HCT116 (cell line): ENCODE measurements at regions not wholly inside any gene's neighbourhood (a gene's known extent, or its start where the extent isn't known, plus 50 kb on each side); places are given as distances from the start of the nearest gene placed in this dataset.

Experiments
- ATAC-seq: fragments of 200-7000 bp; cut with Tn5 transposase; 2 replicates; pipeline ENCODE4 v1.9.1; 2020; ENCODE audit warnings: mild to moderate bottlenecking, moderate library complexity
- BruUV-seq: library from RNA; stranded (reverse); fragments of 400-500 nt; replicated peaks from 2 replicates; lab custom pipeline; 2021; lab: Mats Ljungman, UMichigan
- CTCF ChIA-PET: fragments of 300-600 bp; sonication (Branson Sonifier 250); formaldehyde crosslinking; loops from one replicate; lab custom pipeline; 2021; ENCODE audit warnings: antibody characterized with exemption; lab: Charles Lee
- POLR2A ChIA-PET: fragments of 300-600, 350-600 bp; sonication (Branson Sonifier 250); formaldehyde crosslinking; loops from one replicate; lab custom pipeline; 2021; ENCODE audit warnings: antibody characterized with exemption; lab: Charles Lee
- RAD21 ChIA-PET, 2 experiments: fragments of 300-600 bp; sonication (Branson Sonifier 250); formaldehyde crosslinking; loops; one replicate each; lab custom pipeline; 2023; ENCODE audit warnings: low total read pairs in 2 of 2; ENCODE audit not compliant: uncharacterized antibody in 2 of 2, unreplicated experiment in 2 of 2, low non-redundant PET in 1 of 2; lab: Charles Lee
- DNase-seq: peaks from one replicate; pipeline ENCODE4 v3.0.0-alpha.2; 2010; ENCODE audit warnings: low read depth, low spot score
- H2AFZ ChIP-seq: fragments of 200-600 bp; shearing (Covaris generic), sonication (generic); 2 replicates; pipeline ENCODE4 v1.6.1; 2017; ENCODE audit warnings: low read depth, mixed run types, mixed read lengths, antibody characterized with exemption, low read length; ENCODE audit not compliant: poor library complexity, severe bottlenecking
- H3K27ac ChIP-seq: 2 replicates; pipeline ENCODE4 v1.5.1; 2012; ENCODE audit warnings: low read depth, low read length
- H3K27me3 ChIP-seq: fragments of 200-600 bp; sonication (generic); 2 replicates; pipeline ENCODE4 v1.6.1; 2016; ENCODE audit warnings: mixed run types, low read length, mixed read lengths; ENCODE audit not compliant: insufficient read depth
- H3K36me3 ChIP-seq, 2 experiments: fragments of 200-500 bp in 1 of 2; fragments of 200-600 bp in 1 of 2; sonication (Bioruptor generic) in 1 of 2; sonication (generic) in 1 of 2; 2 replicates each; pipeline versions ENCODE4 v1.5.1 to v1.6.1; 2014 to 2016; ENCODE audit warnings: low read length in 2 of 2, inconsistent platforms in 1 of 2, mixed read lengths in 1 of 2, mixed run types in 1 of 2; ENCODE audit not compliant: insufficient read depth in 2 of 2, control insufficient read depth in 1 of 2
- H3K4me1 ChIP-seq, 2 experiments: fragments of 200-600 bp in 1 of 2; sonication (generic) in 1 of 2; 2 replicates each; pipeline versions ENCODE4 v1.5.1 to v1.6.1; 2012 to 2017; ENCODE audit warnings: low read length in 2 of 2, inconsistent platforms in 1 of 2, mild to moderate bottlenecking in 1 of 2, mixed read lengths in 1 of 2, mixed run types in 1 of 2, moderate library complexity in 1 of 2; ENCODE audit not compliant: insufficient read depth in 2 of 2, control insufficient read depth in 1 of 2
- H3K4me2 ChIP-seq: fragments of 200-600 bp; sonication (generic); 2 replicates; pipeline ENCODE4 v1.6.1; 2017; ENCODE audit warnings: mixed run types, low read length, mixed read lengths
- H3K4me3 ChIP-seq, 2 experiments: fragments of 200-600 bp in 1 of 2; sonication (generic) in 1 of 2; replicated peaks in 1 of 2; 2 replicates each; pipeline ENCODE4 v1.5.1; 2011 to 2016; ENCODE audit warnings: low read length in 2 of 2, control low read depth in 1 of 2, low read depth in 1 of 2, mild to moderate bottlenecking in 1 of 2, mixed read lengths in 1 of 2, mixed run types in 1 of 2
- H3K79me2 ChIP-seq: fragments of 200-600 bp; sonication (generic); 2 replicates; pipeline ENCODE4 v1.6.1; 2017; ENCODE audit warnings: mild to moderate bottlenecking, mixed run types, low read length, moderate library complexity, mixed read lengths; ENCODE audit not compliant: insufficient read depth
- H3K9ac ChIP-seq: fragments of 200-600 bp; sonication (generic); 2 replicates; pipeline ENCODE4 v1.6.1; 2016; ENCODE audit warnings: low read length, mixed read lengths
- H3K9me2 ChIP-seq: fragments of 200-600 bp; sonication (generic), shearing (Covaris generic); 2 replicates; pipeline ENCODE4 v1.6.1; 2017; ENCODE audit warnings: mixed run types, mild to moderate bottlenecking, moderate library complexity; ENCODE audit not compliant: insufficient read depth
- H3K9me3 ChIP-seq, 2 experiments: fragments of 200-500 bp in 1 of 2; fragments of 200-600 bp in 1 of 2; sonication (Bioruptor generic) in 1 of 2; sonication (generic) in 1 of 2; 2 replicates each; pipeline ENCODE4 v1.6.1; 2014 to 2017; ENCODE audit warnings: low read length in 2 of 2, mixed read lengths in 2 of 2, inconsistent platforms in 1 of 2, low read depth in 1 of 2, mild to moderate bottlenecking in 1 of 2, mixed run types in 1 of 2, moderate library complexity in 1 of 2; ENCODE audit not compliant: control insufficient read depth in 1 of 2, insufficient read depth in 1 of 2
- H4K20me1 ChIP-seq: fragments of 200-600 bp; sonication (generic), shearing (Covaris generic); 2 replicates; pipeline ENCODE4 v1.6.1; 2017; ENCODE audit warnings: mixed run types, mild to moderate bottlenecking, moderate library complexity; ENCODE audit not compliant: insufficient read depth
- ATF3 ChIP-seq: IDR thresholded peaks from 2 replicates; pipeline ENCODE4 v1.6.1; 2012
- CBX3 ChIP-seq: IDR thresholded peaks from 2 replicates; pipeline ENCODE4 v1.6.1; 2012; ENCODE audit warnings: low read depth
- CTCF ChIP-seq, 3 experiments: fragments of 200-600 bp in 1 of 3; sonication (generic) in 1 of 3; IDR thresholded peaks in 2 of 3; conservative IDR thresholded peaks in 1 of 3; 2 replicates each; pipeline ENCODE4 v1.5.1; 2012 to 2017; ENCODE audit warnings: low read depth in 2 of 3, low read length in 2 of 3, antibody characterized with exemption in 1 of 3, borderline replicate concordance in 1 of 3, control low read depth in 1 of 3, mild to moderate bottlenecking in 1 of 3, mixed read lengths in 1 of 3, mixed run types in 1 of 3, moderate library complexity in 1 of 3; ENCODE audit not compliant: insufficient read depth in 1 of 3
- EGR1 ChIP-seq: IDR thresholded peaks from 2 replicates; pipeline ENCODE4 v1.6.1; 2012; ENCODE audit warnings: low read depth
- ELF1 ChIP-seq: IDR thresholded peaks from 2 replicates; pipeline ENCODE4 v1.6.1; 2012; ENCODE audit warnings: low read depth, borderline replicate concordance
- EZH2 ChIP-seq: fragments of 200-600 bp; sonication (generic); IDR thresholded peaks from 2 replicates; pipeline ENCODE4 v1.6.1; 2017; ENCODE audit warnings: antibody characterized with exemption, mixed run types
- RAD21 ChIP-seq: IDR thresholded peaks from 2 replicates; pipeline ENCODE4 v1.6.1; 2012; ENCODE audit warnings: low read depth, mild to moderate bottlenecking
- REST ChIP-seq: IDR thresholded peaks from 2 replicates; pipeline ENCODE4 v1.6.1; 2012; ENCODE audit warnings: low read depth
- SIN3A ChIP-seq: IDR thresholded peaks from 2 replicates; pipeline ENCODE4 v1.6.1; 2012; ENCODE audit warnings: low read depth
- SP1 ChIP-seq: IDR thresholded peaks from 2 replicates; pipeline ENCODE4 v1.6.1; 2012; ENCODE audit warnings: low read depth
- SRF ChIP-seq: IDR thresholded peaks from 2 replicates; pipeline ENCODE4 v1.6.1; 2012; ENCODE audit warnings: low read depth
- ZBTB33 ChIP-seq: IDR thresholded peaks from 2 replicates; pipeline ENCODE4 v1.6.1; 2011; ENCODE audit warnings: mild to moderate bottlenecking, low read length, moderate library complexity; ENCODE audit not compliant: insufficient replicate concordance; ENCODE audit errors: extremely low read depth
- ZFX ChIP-seq: fragments of 450-650 bp; IDR thresholded peaks from 2 replicates; pipeline ENCODE4 v1.6.1; 2017
- intact Hi-C: fragments of 100-400 bp; cut with micrococcal nuclease; formaldehyde crosslinking; loops from 2 replicates; pipeline ENCODE4 v1.10.0; 2022

GRCh38 chr2:31726457-31726856 is 145.7 kb upstream of the SRD5A2 start:
- H2AFZ ChIP-seq, result no peak overlapping the region
- H3K36me3 ChIP-seq, result no peaks in the 10 kb centered on the region
- ATAC-seq (no peak), DNase-seq (no peak)
- H4K20me1 ChIP-seq, result no peaks in the 10 kb centered on the region
- no peak for TF ChIP-seq ATF3
- no peaks in the 10 kb centered on the region for H3K27me3 ChIP-seq
- ChIA-PET RAD21 (no interaction called here), CTCF (no interaction called here), POLR2A (no interaction called here)
- H3K27ac ChIP-seq, result no peak overlapping the region
- intact Hi-C loops, result no loop called here
- no peak overlapping the region for H3K9ac ChIP-seq
- no peaks in the 10 kb centered on the region for H3K9me3 ChIP-seq
- no TSS peak for BruUV-seq
- H3K9me2 ChIP-seq, result no peaks in the 10 kb centered on the region
- no peaks in the 10 kb centered on the region; a peak in 1 of 4 replicates for H3K4me1 ChIP-seq
- H3K4me2 ChIP-seq, result no peak overlapping the region
- no peak overlapping the region for H3K4me3 ChIP-seq
- H3K79me2 ChIP-seq, result no peaks in the 10 kb centered on the region

- Histone ChIP-seq H3K4me3 (no peak overlapping the region), H3K4me2 (no peak overlapping the region), H3K27ac (no peak overlapping the region), H3K36me3 (no peaks in the 10 kb centered on the region), H3K9ac (no peak overlapping the region), H3K9me3 (no peaks in the 10 kb centered on the region), H2AFZ (no peak overlapping the region), H3K27me3 (no peaks in the 10 kb centered on the region), H4K20me1 (no peaks in the 10 kb centered on the region), H3K4me1 (no peaks in the 10 kb centered on the region; a peak in 1 of 4 replicates), H3K79me2 (no peaks in the 10 kb centered on the region), H3K9me2 (no peaks in the 10 kb centered on the region)
- BruUV-seq, result no TSS peak
- POLR2A ChIA-PET, result no interaction called here
- RAD21 ChIA-PET, result no interaction called here
- DNase-seq (no peak), ATAC-seq (no peak)
- intact Hi-C loops, result no loop called here
- CTCF ChIA-PET, result no interaction called here
- TF ChIP-seq REST, result no peak
- TF ChIP-seq ZBTB33, result no peak
- TF ChIP-seq ELF1, result no peak
- TF ChIP-seq CTCF (IDR thresholded peaks at IDR 0.05 in 2 of 3, conservative IDR thresholded peaks at IDR 0.05 in 1 of 3; ENCODE audit: borderline replicate concordance in 1 of 3, insufficient read depth in 1 of 3, low read depth in 2 of 3, low read length in 2 of 3), result no peak
- TF ChIP-seq SRF, result no peak
- no peak for TF ChIP-seq RAD21
- TF ChIP-seq ZFX, result no peak
- TF ChIP-seq EGR1, result no peak
- no peak for TF ChIP-seq ATF3
- no peak for TF ChIP-seq EZH2
- no peak for TF ChIP-seq CBX3
- no peak for TF ChIP-seq SIN3A
- no peak for TF ChIP-seq SP1
These were observed 144.7 kb upstream of the SRD5A2 start for GRCh38 chr2:31725444-31725843.
